Smooth muscle cell (in vitro differentiated cells): ENCODE measurements at regions not wholly inside any gene's neighbourhood (a gene's known extent, or its start where the extent isn't known, plus 50 kb on each side); places are given as distances from the start of the nearest gene placed in this dataset.

ENCODE experiments used
- DNase-seq: peaks from one replicate; lab custom pipeline; 2025; ENCODE audit not compliant: unreplicated experiment; lab: John Stamatoyannopoulos, UW
- H2AFZ ChIP-seq: fragments of 200-600 bp; sonication (generic); 2 replicates; pipeline ENCODE4 v1.6.0; 2016; ENCODE audit warnings: antibody characterized with exemption, low read depth, mild to moderate bottlenecking
- H3F3A ChIP-seq: fragments of 200-600 bp; sonication (generic); 2 replicates; pipeline ENCODE4 v1.6.0; 2017; ENCODE audit warnings: antibody characterized with exemption, low read depth
- H3K27ac ChIP-seq: fragments of 200-600 bp; sonication (generic); 2 replicates; pipeline ENCODE4 v1.5.1; 2016; ENCODE audit warnings: low read depth, mild to moderate bottlenecking
- H3K27me3 ChIP-seq: fragments of 200-600 bp; sonication (generic); 2 replicates; pipeline ENCODE4 v1.6.1; 2016; ENCODE audit warnings: low read depth, mild to moderate bottlenecking
- H3K36me3 ChIP-seq: fragments of 200-600 bp; sonication (generic); 2 replicates; pipeline ENCODE4 v1.5.1; 2016; ENCODE audit warnings: low read depth
- H3K4me1 ChIP-seq: fragments of 200-600 bp; sonication (generic); 2 replicates; pipeline ENCODE4 v1.5.1; 2016; ENCODE audit warnings: low read depth
- H3K4me2 ChIP-seq: fragments of 200-600 bp; sonication (generic); 2 replicates; pipeline ENCODE4 v1.6.0; 2016; ENCODE audit warnings: mild to moderate bottlenecking
- H3K4me3 ChIP-seq: fragments of 200-600 bp; sonication (generic); 2 replicates; pipeline ENCODE4 v1.5.1; 2016; ENCODE audit warnings: mild to moderate bottlenecking
- H3K79me2 ChIP-seq: fragments of 200-600 bp; sonication (generic); 2 replicates; pipeline ENCODE4 v1.6.0; 2016; ENCODE audit warnings: low read depth, mild to moderate bottlenecking
- H3K9ac ChIP-seq: fragments of 200-600 bp; sonication (generic); 2 replicates; pipeline ENCODE4 v1.6.0; 2016; ENCODE audit warnings: low read depth
- H3K9me3 ChIP-seq: fragments of 200-600 bp; sonication (generic); replicated peaks from 2 replicates; pipeline ENCODE4 v1.5.1; 2016; ENCODE audit warnings: low read depth
- H4K20me1 ChIP-seq: fragments of 200-600 bp; sonication (generic); 2 replicates; pipeline ENCODE4 v1.6.0; 2016; ENCODE audit warnings: low read depth
- CTCF ChIP-seq: fragments of 200-600 bp; sonication (generic); IDR thresholded peaks from 2 replicates; pipeline ENCODE4 v1.5.1; 2017; ENCODE audit warnings: borderline replicate concordance, mild to moderate bottlenecking, antibody characterized with exemption; ENCODE audit not compliant: insufficient read depth, poor library complexity, severe bottlenecking
- WGBS: methylation state at CpG from one replicate; pipeline ENCODE4 v1.1.7; 2016; ENCODE audit warnings: low lambda C conversion rate; 5-methylcytosine and 5-hydroxymethylcytosine counted together

- Histone ChIP-seq H3K4me2 (no peak overlapping the region), H4K20me1 (no peaks in the 10 kb centered on the region), H3K79me2 (no peaks in the 10 kb centered on the region), H2AFZ (no peak overlapping the region), H3K36me3 (no peaks in the 10 kb centered on the region), H3F3A (no peaks in the 10 kb centered on the region), H3K9me3 (no peaks in the 10 kb centered on the region), H3K27ac (no peak overlapping the region), H3K4me1 (no peaks in the 10 kb centered on the region), H3K27me3 (no peaks in the 10 kb centered on the region), H3K9ac (no peak overlapping the region), H3K4me3 (no peak overlapping the region)
- DNase-seq: no peak
- WGBS: 89% methylated on average over 1 of the region's 1 CpG
- no peak for TF ChIP-seq CTCF
These were observed 132.4 kb downstream of the CYP26B1 start for GRCh38 chr2:72015266-72015665.

- no peak overlapping the region for H3K9ac ChIP-seq
These were observed 132.8 kb downstream of the CYP26B1 start for GRCh38 chr2:72014831-72015230.

GRCh38 chr2:72013726-72014125, 133.9 kb downstream of the CYP26B1 start:
- no peak overlapping the region for H2AFZ ChIP-seq
- H3K4me3 ChIP-seq: no peak overlapping the region
- WGBS: 92% methylated on average over 6 of the region's 6 CpGs
- H3K9me3 ChIP-seq: no peaks in the 10 kb centered on the region
- H3K27me3 ChIP-seq: no peaks in the 10 kb centered on the region
- H3F3A ChIP-seq: no peaks in the 10 kb centered on the region
- H4K20me1 ChIP-seq: no peaks in the 10 kb centered on the region
- no peaks in the 10 kb centered on the region for H3K36me3 ChIP-seq
- H3K9ac ChIP-seq: no peak overlapping the region
- TF ChIP-seq CTCF: no peak
- H3K79me2 ChIP-seq: no peaks in the 10 kb centered on the region
- peak overlapping the region; percentile 32 for H3K27ac ChIP-seq
- DNase-seq: no peak
- H3K4me2 ChIP-seq: no peak overlapping the region
- H3K4me1 ChIP-seq: no peaks in the 10 kb centered on the region

More at GRCh38 chr2:72014831-72015230, 132.8 kb downstream of the CYP26B1 start:
- H3K4me3 ChIP-seq: no peak overlapping the region
- H2AFZ ChIP-seq: no peak overlapping the region
- H3K27me3 ChIP-seq: no peaks in the 10 kb centered on the region
- no peaks in the 10 kb centered on the region for H4K20me1 ChIP-seq
- H3K27ac ChIP-seq: no peak overlapping the region
- WGBS: 89% methylated on average over 1 of the region's 1 CpG
- no peaks in the 10 kb centered on the region for H3F3A ChIP-seq
- DNase-seq: no peak
- no peaks in the 10 kb centered on the region for H3K36me3 ChIP-seq
- no peaks in the 10 kb centered on the region for H3K9me3 ChIP-seq
- no peak for TF ChIP-seq CTCF
- H3K79me2 ChIP-seq: no peaks in the 10 kb centered on the region
- H3K4me2 ChIP-seq: no peak overlapping the region
- no peaks in the 10 kb centered on the region for H3K4me1 ChIP-seq

- no peak for DNase-seq
- Histone ChIP-seq H3K9ac (no peak overlapping the region), H3K9me3 (no peaks in the 10 kb centered on the region), H4K20me1 (no peaks in the 10 kb centered on the region), H2AFZ (no peak overlapping the region), H3K79me2 (no peaks in the 10 kb centered on the region), H3K27ac (peak overlapping the region; percentile 32), H3K4me1 (no peaks in the 10 kb centered on the region), H3K4me3 (no peak overlapping the region), H3K4me2 (no peak overlapping the region), H3K36me3 (no peaks in the 10 kb centered on the region), H3F3A (no peaks in the 10 kb centered on the region), H3K27me3 (no peaks in the 10 kb centered on the region)
- 25% methylated on average over 7 of the region's 9 CpGs for WGBS
- TF ChIP-seq CTCF: no peak
These were observed 134.6 kb downstream of the CYP26B1 start for GRCh38 chr2:72012886-72013574.
